ENCODE measurements at regions not wholly inside any gene's neighbourhood (a gene's known extent, or its start where the extent isn't known, plus 50 kb on each side); places are given as distances from the start of the nearest gene placed in this dataset.

DNA sequence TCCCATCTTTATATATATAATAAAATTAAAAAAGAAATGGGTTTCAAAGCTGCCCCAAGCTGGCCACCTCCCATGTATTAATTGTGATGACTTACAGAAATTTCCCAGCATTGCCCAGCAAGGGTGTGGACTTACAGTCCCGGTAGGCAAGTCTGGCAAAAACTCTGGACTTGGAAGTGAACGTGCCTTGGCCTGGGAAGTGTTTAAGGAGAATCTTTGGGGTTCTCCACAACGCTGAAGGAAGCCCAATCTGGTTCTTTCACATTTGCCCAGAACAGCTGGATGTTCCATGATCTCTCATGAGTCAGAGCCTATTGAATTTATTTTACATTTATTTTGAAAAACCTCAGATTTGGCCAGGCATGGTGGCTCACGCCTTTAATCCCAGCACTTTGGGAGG is 98.4 kb upstream of the SLC45A1 start:
- Histone ChIP-seq H3K27ac (ENCODE audit: low read depth, low read length, poor library complexity, severe bottlenecking) (no peak overlapping the region), H2AFZ (ENCODE audit: low read length) (no peak overlapping the region), H3F3A (ENCODE audit: insufficient read depth, low read length) (no peaks in the 10 kb centered on the region), H4K20me1 (ENCODE audit: insufficient read depth, low read length) (no peaks in the 10 kb centered on the region), H3K36me3 (ENCODE audit: insufficient read depth, low read length) (no peaks in the 10 kb centered on the region), H3K79me2 (ENCODE audit: insufficient read depth, low read length) (no peaks in the 10 kb centered on the region), H3K9ac (ENCODE audit: low read length) (no peak overlapping the region), H3K4me3 (ENCODE audit: low read depth, low read length, poor library complexity, severe bottlenecking) (no peak overlapping the region), H3K4me1 (ENCODE audit: insufficient read depth, low read length, severe bottlenecking) (no peaks in the 10 kb centered on the region), H3K4me2 (ENCODE audit: low read length) (no peak overlapping the region), H3K27me3 (ENCODE audit: insufficient read depth, low read length) (no peaks in the 10 kb centered on the region), H3K9me2 (ENCODE audit: low read depth, low read length) (no peaks in the 10 kb centered on the region), H3K9me3 (ENCODE audit: low read length) (no peaks in the 10 kb centered on the region)
- TF ChIP-seq EZH2 (IDR thresholded peaks at IDR 0.05; ENCODE audit: borderline replicate concordance, low read length), result no peak
- TF ChIP-seq CTCF (IDR thresholded peaks at IDR 0.05; ENCODE audit: low read length), result no peak

DNA sequence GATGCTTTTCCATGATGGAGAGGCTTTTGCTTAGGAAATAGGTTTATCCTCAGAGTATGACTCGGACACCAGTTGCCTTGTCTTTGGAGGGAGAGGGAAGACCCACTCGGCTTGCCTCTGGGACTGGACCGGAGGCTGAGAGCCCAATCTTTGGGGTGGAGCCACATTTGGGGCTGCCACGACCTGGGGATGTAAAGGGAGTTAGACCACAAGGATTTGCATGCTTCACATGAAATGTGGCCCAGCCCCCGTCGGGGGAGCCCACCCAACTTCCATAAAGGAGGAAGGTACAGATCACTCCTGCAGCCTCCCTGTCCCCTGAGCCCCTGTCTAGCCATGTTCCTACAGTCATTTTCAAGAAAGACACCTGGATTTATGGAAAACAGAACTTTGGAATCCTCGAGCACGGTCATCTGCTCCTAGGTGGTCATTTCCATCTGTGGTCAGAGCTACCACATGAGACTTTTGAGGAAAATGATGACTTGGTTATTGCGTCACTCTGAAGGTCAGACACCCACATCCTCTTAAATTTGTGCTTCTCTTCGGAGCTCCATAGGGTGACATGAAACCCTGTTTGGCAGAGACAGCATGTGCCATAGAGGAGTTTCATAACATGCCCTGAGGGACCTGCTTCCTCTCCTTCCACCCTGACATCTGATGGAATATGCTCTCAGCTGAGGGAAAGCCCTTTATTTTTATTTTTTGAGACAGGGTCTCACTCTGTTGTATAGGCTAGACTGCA is 99.4 kb upstream of the SLC45A1 start:
- Histone ChIP-seq H3K4me2 (ENCODE audit: low read length) (no peak overlapping the region), H3K36me3 (ENCODE audit: insufficient read depth, low read length) (no peaks in the 10 kb centered on the region)
- TF ChIP-seq EZH2 (IDR thresholded peaks at IDR 0.05; ENCODE audit: borderline replicate concordance, low read length), result no peak
- no peak for TF ChIP-seq CTCF (IDR thresholded peaks at IDR 0.05; ENCODE audit: low read length)

DNA sequence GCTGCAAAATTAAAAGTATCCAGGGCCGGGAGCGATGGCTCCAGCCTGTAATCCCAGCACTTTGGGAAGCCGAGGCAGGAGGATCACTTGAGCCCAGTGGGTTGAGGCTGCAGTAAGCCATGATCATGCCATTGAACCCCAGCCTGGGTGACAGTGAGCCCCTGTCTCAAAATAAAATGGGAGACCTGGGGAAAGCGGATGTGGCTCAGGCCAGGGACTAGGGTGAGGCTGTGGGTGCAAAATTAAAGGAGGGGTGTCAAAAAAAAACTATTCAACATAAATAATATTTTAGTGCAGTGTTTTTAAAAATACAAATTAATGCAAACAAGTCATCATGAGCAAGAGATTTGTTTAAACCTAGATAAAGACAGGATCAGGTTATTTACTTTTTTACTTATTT is 100.1 kb upstream of the SLC45A1 start:
- Histone ChIP-seq H3K79me2 (ENCODE audit: insufficient read depth, low read length) (no peaks in the 10 kb centered on the region), H2AFZ (ENCODE audit: low read length) (no peak overlapping the region), H3K4me2 (ENCODE audit: low read length) (no peak overlapping the region), H3K27me3 (ENCODE audit: insufficient read depth, low read length) (no peaks in the 10 kb centered on the region), H3K4me3 (ENCODE audit: low read depth, low read length, poor library complexity, severe bottlenecking) (no peak overlapping the region), H3K9ac (ENCODE audit: low read length) (no peak overlapping the region), H3K4me1 (ENCODE audit: insufficient read depth, low read length, severe bottlenecking) (no peaks in the 10 kb centered on the region), H3K9me2 (ENCODE audit: low read depth, low read length) (no peaks in the 10 kb centered on the region), H3F3A (ENCODE audit: insufficient read depth, low read length) (no peaks in the 10 kb centered on the region), H4K20me1 (ENCODE audit: insufficient read depth, low read length) (no peaks in the 10 kb centered on the region), H3K27ac (ENCODE audit: low read depth, low read length, poor library complexity, severe bottlenecking) (no peak overlapping the region), H3K36me3 (ENCODE audit: insufficient read depth, low read length) (no peaks in the 10 kb centered on the region), H3K9me3 (ENCODE audit: low read length) (no peaks in the 10 kb centered on the region)
- TF ChIP-seq CTCF (IDR thresholded peaks at IDR 0.05; ENCODE audit: low read length) (no peak), EZH2 (IDR thresholded peaks at IDR 0.05; ENCODE audit: borderline replicate concordance, low read length) (no peak)

More for the DNA sequence above, 99.4 kb upstream of the SLC45A1 start:
- no peaks in the 10 kb centered on the region for H4K20me1 ChIP-seq (ENCODE audit: insufficient read depth, low read length)
- H3K79me2 ChIP-seq (ENCODE audit: insufficient read depth, low read length), result no peaks in the 10 kb centered on the region
- no peaks in the 10 kb centered on the region for H3K9me3 ChIP-seq (ENCODE audit: low read length)
- H3K4me1 ChIP-seq (ENCODE audit: insufficient read depth, low read length, severe bottlenecking), result no peaks in the 10 kb centered on the region
- no peak overlapping the region for H3K27ac ChIP-seq (ENCODE audit: low read depth, low read length, poor library complexity, severe bottlenecking)
- no peaks in the 10 kb centered on the region for H3K9me2 ChIP-seq (ENCODE audit: low read depth, low read length)
- H3K9ac ChIP-seq (ENCODE audit: low read length), result no peak overlapping the region
- no peaks in the 10 kb centered on the region for H3F3A ChIP-seq (ENCODE audit: insufficient read depth, low read length)
- no peaks in the 10 kb centered on the region for H3K27me3 ChIP-seq (ENCODE audit: insufficient read depth, low read length)
- H3K4me3 ChIP-seq (ENCODE audit: low read depth, low read length, poor library complexity, severe bottlenecking), result no peak overlapping the region
- H2AFZ ChIP-seq (ENCODE audit: low read length), result no peak overlapping the region
